ENCODE measurements at regions not wholly inside any gene's neighbourhood (a gene's known extent, or its start where the extent isn't known, plus 50 kb on each side); places are given as distances from the start of the nearest gene placed in this dataset.

- in situ Hi-C loops (cut with HindIII; ENCODE audit: low sequenced_read_pairs): no loop called here
- DNase-seq (ENCODE audit: low spot score): no peak
These were observed 216.0 kb upstream of the SERP2 start for GRCh38 chr13:44157606-44158005.

GRCh38 chr13:44158098-44158521 lies 215.5 kb upstream of the SERP2 start:
- DNase-seq (ENCODE audit: low spot score): no peak
- in situ Hi-C loops (cut with HindIII; ENCODE audit: low sequenced_read_pairs): no loop called here

GRCh38 chr13:44158881-44159632 lies 214.6 kb upstream of the SERP2 start:
- no peak for DNase-seq (ENCODE audit: low spot score)
- in situ Hi-C loops (cut with HindIII; ENCODE audit: low sequenced_read_pairs): no loop called here

GRCh38 chr13:44159633-44160279 lies 213.9 kb upstream of the SERP2 start:
- in situ Hi-C loops (cut with HindIII; ENCODE audit: low sequenced_read_pairs): no loop called here
- no peak for DNase-seq (ENCODE audit: low spot score)

GRCh38 chr13:44160591-44161191 lies 212.9 kb upstream of the SERP2 start:
- in situ Hi-C loops (cut with HindIII; ENCODE audit: low sequenced_read_pairs): no loop called here
- DNase-seq (ENCODE audit: low spot score): peak; percentile 58

GRCh38 chr13:44163108-44163507 lies 210.5 kb upstream of the SERP2 start:
- no peak for DNase-seq (ENCODE audit: low spot score)
- in situ Hi-C loops (cut with HindIII; ENCODE audit: low sequenced_read_pairs): no loop called here

- in situ Hi-C loops (cut with HindIII; ENCODE audit: low sequenced_read_pairs): no loop called here
- DNase-seq (ENCODE audit: low spot score): no peak
These were observed 208.3 kb upstream of the SERP2 start for GRCh38 chr13:44165221-44165888.

- no peak for DNase-seq (ENCODE audit: low spot score)
- in situ Hi-C loops (cut with HindIII; ENCODE audit: low sequenced_read_pairs): no loop called here
These were observed 207.6 kb upstream of the SERP2 start for GRCh38 chr13:44165889-44166496.

GRCh38 chr13:44169018-44169911 lies 204.4 kb upstream of the SERP2 start:
- in situ Hi-C loops (cut with HindIII; ENCODE audit: low sequenced_read_pairs): no loop called here
- no peak for DNase-seq (ENCODE audit: low spot score)

GRCh38 chr13:44170731-44171130 lies 202.9 kb upstream of the SERP2 start:
- no peak for DNase-seq (ENCODE audit: low spot score)
- in situ Hi-C loops (cut with HindIII; ENCODE audit: low sequenced_read_pairs): no loop called here

- in situ Hi-C loops (cut with HindIII; ENCODE audit: low sequenced_read_pairs): no loop called here
- no peak for DNase-seq (ENCODE audit: low spot score)
These were observed 202.5 kb upstream of the SERP2 start for GRCh38 chr13:44171156-44171555.

- no peak for DNase-seq (ENCODE audit: low spot score)
- in situ Hi-C loops (cut with HindIII; ENCODE audit: low sequenced_read_pairs): no loop called here
These were observed 201.8 kb upstream of the SERP2 start for GRCh38 chr13:44171861-44172260.

GRCh38 chr13:44172281-44172810 lies 201.3 kb upstream of the SERP2 start:
- in situ Hi-C loops (cut with HindIII; ENCODE audit: low sequenced_read_pairs): no loop called here
- no peak for DNase-seq (ENCODE audit: low spot score)

GRCh38 chr13:44174769-44175425 lies 198.7 kb upstream of the SERP2 start:
- in situ Hi-C loops (cut with HindIII; ENCODE audit: low sequenced_read_pairs): no loop called here
- DNase-seq (ENCODE audit: low spot score): no peak

- no peak for DNase-seq (ENCODE audit: low spot score)
- in situ Hi-C loops (cut with HindIII; ENCODE audit: low sequenced_read_pairs): no loop called here
These were observed 197.5 kb upstream of the SERP2 start for GRCh38 chr13:44176173-44176572.

GRCh38 chr13:44180876-44181536 lies 192.6 kb upstream of the SERP2 start:
- no peak for DNase-seq (ENCODE audit: low spot score)
- in situ Hi-C loops (cut with HindIII; ENCODE audit: low sequenced_read_pairs): no loop called here

- DNase-seq (ENCODE audit: low spot score): no peak
- in situ Hi-C loops (cut with HindIII; ENCODE audit: low sequenced_read_pairs): no loop called here
These were observed 191.7 kb upstream of the SERP2 start for GRCh38 chr13:44181931-44182330.

Data from G401 (cell line).